ENCODE measurements at regions not wholly inside any gene's neighbourhood (a gene's known extent, or its start where the extent isn't known, plus 50 kb on each side); places are given as distances from the start of the nearest gene placed in this dataset.
"Not testable (repeated sequence)": the region's sequence is repeated elsewhere in the genome, so short reads cannot be mapped to it uniquely, and the experiment has no call there.

GRCh38 chr6:133051240-133051639, 189.9 kb upstream of the EYA4 start:
- DNase-seq (ENCODE audit: low spot score), result no peak

GRCh38 chr6:133052465-133052864, 188.7 kb upstream of the EYA4 start:
- DNase-seq (ENCODE audit: low spot score), result no peak

- no peak for DNase-seq (ENCODE audit: low spot score)
These were observed 185.7 kb upstream of the EYA4 start for GRCh38 chr6:133055441-133055966.

GRCh38 chr6:133057352-133057751, 183.8 kb upstream of the EYA4 start:
- DNase-seq (ENCODE audit: low spot score), result no peak

GRCh38 chr6:133062077-133062476, 179.1 kb upstream of the EYA4 start:
- DNase-seq (ENCODE audit: low spot score), result peak; percentile 70

- no peak for DNase-seq (ENCODE audit: low spot score)
These were observed 178.4 kb upstream of the EYA4 start for GRCh38 chr6:133062696-133063306.

- no peak for DNase-seq (ENCODE audit: low spot score)
These were observed 173.2 kb upstream of the EYA4 start for GRCh38 chr6:133067960-133068359.

GRCh38 chr6:133070410-133071043, 170.6 kb upstream of the EYA4 start:
- DNase-seq (ENCODE audit: low spot score), result no peak

- no peak for DNase-seq (ENCODE audit: low spot score)
These were observed 161.3 kb upstream of the EYA4 start for GRCh38 chr6:133079901-133080300.

GRCh38 chr6:133083248-133083967, 157.7 kb upstream of the EYA4 start:
- DNase-seq (ENCODE audit: low spot score), result no peak

GRCh38 chr6:133085471-133085870, 155.7 kb upstream of the EYA4 start:
- DNase-seq (ENCODE audit: low spot score), result no peak

- DNase-seq (ENCODE audit: low spot score), result no peak
These were observed 155.3 kb upstream of the EYA4 start for GRCh38 chr6:133085896-133086295.

GRCh38 chr6:133088931-133089695, 152.0 kb upstream of the EYA4 start:
- no peak for DNase-seq (ENCODE audit: low spot score)

- DNase-seq (ENCODE audit: low spot score), result no peak
These were observed 149.0 kb upstream of the EYA4 start for GRCh38 chr6:133092199-133092598.

- DNase-seq (ENCODE audit: low spot score), result no peak
These were observed 148.4 kb upstream of the EYA4 start for GRCh38 chr6:133092771-133093170.

GRCh38 chr6:133093211-133093610, 147.9 kb upstream of the EYA4 start:
- DNase-seq (ENCODE audit: low spot score), result not testable (repeated sequence)

GRCh38 chr6:133093956-133094355, 147.2 kb upstream of the EYA4 start:
- DNase-seq (ENCODE audit: low spot score), result no peak

- no peak for DNase-seq (ENCODE audit: low spot score)
These were observed 143.9 kb upstream of the EYA4 start for GRCh38 chr6:133097208-133097607.

GRCh38 chr6:133099573-133099972, 141.6 kb upstream of the EYA4 start:
- peak; percentile 26 for DNase-seq (ENCODE audit: low spot score)

GRCh38 chr6:133100865-133101264, 140.3 kb upstream of the EYA4 start:
- no peak for DNase-seq (ENCODE audit: low spot score)

GRCh38 chr6:133101790-133102189, 139.4 kb upstream of the EYA4 start:
- no peak for DNase-seq (ENCODE audit: low spot score)

GRCh38 chr6:133106934-133107333, 134.2 kb upstream of the EYA4 start:
- no peak for DNase-seq (ENCODE audit: low spot score)

Data from AG08396 (cell line).